A673 (cell line): ENCODE measurements at regions not wholly inside any gene's neighbourhood (a gene's known extent, or its start where the extent isn't known, plus 50 kb on each side); places are given as distances from the start of the nearest gene placed in this dataset.

Experiments used
- CTCF ChIP-seq: fragments of 300-800, 200-600 bp; sonication (generic); conservative IDR thresholded peaks from 2 replicates; pipeline ENCODE4 v1.5.1; 2017; ENCODE audit warnings: low read depth, mild to moderate bottlenecking, antibody characterized with exemption, low read length, moderate library complexity, mixed read lengths
- EZH2 ChIP-seq: fragments of 200-600 bp; sonication (generic); IDR thresholded peaks from 2 replicates; pipeline ENCODE4 v1.6.1; 2017; ENCODE audit warnings: borderline replicate concordance, low read depth, mild to moderate bottlenecking, mixed read lengths, antibody characterized with exemption, low read length; ENCODE audit not compliant: poor library complexity, severe bottlenecking

- TF ChIP-seq CTCF = no peak
- no peak for TF ChIP-seq EZH2
Measured at GRCh38 chr13:42418184-42418583, 146.2 kb downstream of the AKAP11 start.
